Body of pancreas (tissue), 4 donors: ENCODE measurements at regions not wholly inside any gene's neighbourhood (a gene's known extent, or its start where the extent isn't known, plus 50 kb on each side); places are given as distances from the start of the nearest gene placed in this dataset.
A peak's percentile ranks its signal among the peaks of the same experiment; 100 is the strongest.

Experiments used
- ATAC-seq: fragments of 150-250 bp; one replicate; pipeline ENCODE4 v1.9.1; 2016
- DNase-seq, 4 donors: peaks; one replicate each; pipeline ENCODE4 v3.0.0-alpha.2; 2019
- H3K27ac ChIP-seq, 4 donors: fragments of 200-600 bp; sonication (generic); 1 replicate in 3 of 4; 2 replicates in 1 of 4; pipeline versions ENCODE4 v1.5.1 to v1.6.1; 2016 to 2019; ENCODE audit warnings: mild to moderate bottlenecking in 1 of 4, mixed read lengths in 1 of 4, moderate library complexity in 1 of 4
- H3K27me3 ChIP-seq, 2 donors: fragments of 200-600 bp; sonication (generic); one replicate each; pipeline ENCODE4 v1.6.0; 2016; ENCODE audit warnings: mild to moderate bottlenecking in 1 of 2
- H3K36me3 ChIP-seq, 2 donors: fragments of 200-600 bp; sonication (generic); replicated peaks in 1 of 2; 2 replicates each; pipeline ENCODE4 v1.5.1; 2016; ENCODE audit warnings: low read depth in 2 of 2; ENCODE audit not compliant: insufficient read depth in 1 of 2
- H3K4me1 ChIP-seq: fragments of 200-600 bp; sonication (generic); one replicate; pipeline ENCODE4 v1.6.0; 2016
- H3K4me3 ChIP-seq, 2 donors: fragments of 200-600 bp; sonication (generic); 1 replicate in 1 of 2; 2 replicates in 1 of 2; pipeline ENCODE4 v1.5.1; 2016 to 2019
- H3K9me3 ChIP-seq, 3 donors: fragments of 200-600 bp; sonication (generic); 1 replicate in 2 of 3; 2 replicates in 1 of 3; pipeline ENCODE4 v1.5.1; 2016
- CTCF ChIP-seq, 7 experiments: fragments of 450-650 bp in 4 of 7; fragments of 200-600 bp in 3 of 7; sonication (generic) in 3 of 7; IDR thresholded peaks; one replicate each; pipeline ENCODE4 v1.5.1; 2016 to 2019; ENCODE audit warnings: antibody characterized with exemption in 7 of 7
- POLR2A ChIP-seq, 3 donors: fragments of 450-650 bp; IDR thresholded peaks; one replicate each; pipeline ENCODE4 v1.6.1; 2016; ENCODE audit warnings: antibody characterized with exemption in 3 of 3, mild to moderate bottlenecking in 2 of 3
- WGBS, 2 donors: methylation state at CpG; one replicate each; pipeline ENCODE4 v1.1.5; 2017; 5-methylcytosine and 5-hydroxymethylcytosine counted together
- intact Hi-C: fragments of 100-400 bp; cut with DNase I; formaldehyde crosslinking; loops from one replicate; pipeline ENCODE4 v1.15.1; 2023

GRCh38 chr5:77867914-77868313 lies 91.8 kb upstream of the TBCA start:
- 68 to 71% methylated on average over 4 of the region's 4 CpGs for WGBS, 2 donors

GRCh38 chr5:77867194-77867691 lies 91.1 kb upstream of the TBCA start:
- H3K4me3 ChIP-seq = no peak overlapping the region
- H3K27ac ChIP-seq = no peak overlapping the region
- intact Hi-C loops = no loop called here
- peak in 2 of 7 experiments; percentile 9 to 10 for TF ChIP-seq CTCF (IDR thresholded peaks at IDR 0.05)
- no peak for TF ChIP-seq POLR2A (IDR thresholded peaks at IDR 0.05)
- no peaks in the 10 kb centered on the region for H3K27me3 ChIP-seq
- ATAC-seq = no peak
- WGBS, 2 donors = 30 to 39% methylated on average over 2 of the region's 2 CpGs
- H3K4me1 ChIP-seq = no peaks in the 10 kb centered on the region
- DNase-seq = no peak
- H3K36me3 ChIP-seq = no peaks in the 10 kb centered on the region
- no peaks in the 10 kb centered on the region for H3K9me3 ChIP-seq

More at GRCh38 chr5:77867914-77868313, 91.8 kb upstream of the TBCA start:
- no peak overlapping the region for H3K27ac ChIP-seq
- H3K4me3 ChIP-seq = no peak overlapping the region
- H3K36me3 ChIP-seq = no peaks in the 10 kb centered on the region
- no peaks in the 10 kb centered on the region for H3K27me3 ChIP-seq
- no peaks in the 10 kb centered on the region for H3K9me3 ChIP-seq
- DNase-seq = no peak
- intact Hi-C loops = no loop called here
- no peaks in the 10 kb centered on the region for H3K4me1 ChIP-seq
- TF ChIP-seq CTCF (IDR thresholded peaks at IDR 0.05) (no peak), POLR2A (IDR thresholded peaks at IDR 0.05) (no peak)
- ATAC-seq = no peak

- DNase-seq (no peak), ATAC-seq (no peak)
- TF ChIP-seq CTCF (IDR thresholded peaks at IDR 0.05) = no peak
- no peak for TF ChIP-seq POLR2A (IDR thresholded peaks at IDR 0.05)
- intact Hi-C loops = no loop called here
- Histone ChIP-seq H3K4me3 (no peak overlapping the region), H3K27ac (no peak overlapping the region), H3K36me3 (no peaks in the 10 kb centered on the region), H3K4me1 (no peaks in the 10 kb centered on the region), H3K9me3 (no peaks in the 10 kb centered on the region), H3K27me3 (no peaks in the 10 kb centered on the region)
- 81 to 86% methylated on average over 5 to 7 of the region's 7 CpGs for WGBS, 2 donors
Measured at GRCh38 chr5:77866198-77866597, 90.1 kb upstream of the TBCA start.

GRCh38 chr5:77864997-77865396 lies 88.9 kb upstream of the TBCA start:
- no peak for ATAC-seq
- H3K4me1 ChIP-seq = no peaks in the 10 kb centered on the region
- 58 to 65% methylated on average over 7 to 8 of the region's 8 CpGs for WGBS, 2 donors
- peak in 1 of 4 donors; percentile 37 for DNase-seq
- H3K36me3 ChIP-seq = no peaks in the 10 kb centered on the region
- no peak for TF ChIP-seq POLR2A (IDR thresholded peaks at IDR 0.05)
- no peak for TF ChIP-seq CTCF (IDR thresholded peaks at IDR 0.05)
- no peak overlapping the region for H3K27ac ChIP-seq
- intact Hi-C loops = no loop called here
- H3K4me3 ChIP-seq = no peak overlapping the region
- no peaks in the 10 kb centered on the region for H3K27me3 ChIP-seq
- H3K9me3 ChIP-seq = no peaks in the 10 kb centered on the region

GRCh38 chr5:77863181-77863580 lies 87.0 kb upstream of the TBCA start:
- Histone ChIP-seq H3K4me3 (no peak overlapping the region), H3K9me3 (no peaks in the 10 kb centered on the region), H3K27ac (no peak overlapping the region), H3K27me3 (no peaks in the 10 kb centered on the region), H3K36me3 (no peaks in the 10 kb centered on the region), H3K4me1 (no peaks in the 10 kb centered on the region)
- intact Hi-C loops = no loop called here
- no peak for DNase-seq
- ATAC-seq = no peak
- TF ChIP-seq POLR2A (IDR thresholded peaks at IDR 0.05) = no peak
- no peak for TF ChIP-seq CTCF (IDR thresholded peaks at IDR 0.05)
- 32 to 50% methylated on average over 1 of the region's 1 CpG for WGBS, 2 donors
